ENCODE measurements at regions not wholly inside any gene's neighbourhood (a gene's known extent, or its start where the extent isn't known, plus 50 kb on each side); places are given as distances from the start of the nearest gene placed in this dataset.

GRCh38 chr9:117945286-117945685 lies 241.1 kb downstream of the TLR4 start:
- no peak for DNase-seq

- DNase-seq = no peak
Observed at GRCh38 chr9:117951127-117951526, 246.9 kb downstream of the TLR4 start.

GRCh38 chr9:117952581-117952980 lies 248.4 kb downstream of the TLR4 start:
- no peak for DNase-seq

GRCh38 chr9:117957267-117957666 lies 253.1 kb downstream of the TLR4 start:
- no peak for DNase-seq

- DNase-seq = no peak
Observed at GRCh38 chr9:117958726-117959125, 254.5 kb downstream of the TLR4 start.

- no peak for DNase-seq
Observed at GRCh38 chr9:117963493-117964090, 259.4 kb downstream of the TLR4 start.

GRCh38 chr9:117970276-117971050 lies 266.3 kb downstream of the TLR4 start:
- no peak for DNase-seq

- DNase-seq = no peak
Observed at GRCh38 chr9:117974108-117974507, 269.9 kb downstream of the TLR4 start.

- DNase-seq = no peak
Observed at GRCh38 chr9:117979914-117980313, 275.7 kb downstream of the TLR4 start.

- DNase-seq = no peak
Observed at GRCh38 chr9:117987945-117988344, 283.7 kb downstream of the TLR4 start.

GRCh38 chr9:117992006-117992405 lies 287.8 kb downstream of the TLR4 start:
- no peak for DNase-seq

GRCh38 chr9:118000581-118000980 lies 296.4 kb downstream of the TLR4 start:
- DNase-seq = no peak

- no peak for DNase-seq
Observed at GRCh38 chr9:118003240-118003639, 299.0 kb downstream of the TLR4 start.

- no peak for DNase-seq
Observed at GRCh38 chr9:118008246-118008645, 304.0 kb downstream of the TLR4 start.

GRCh38 chr9:118009614-118010013 lies 305.4 kb downstream of the TLR4 start:
- DNase-seq = no peak

GRCh38 chr9:118017607-118018122 lies 313.5 kb downstream of the TLR4 start:
- DNase-seq = no peak

GRCh38 chr9:118023644-118024043 lies 319.4 kb downstream of the TLR4 start:
- DNase-seq = no peak

GRCh38 chr9:118028225-118028624 lies 324.0 kb downstream of the TLR4 start:
- no peak for DNase-seq

GRCh38 chr9:118029425-118029824 lies 325.2 kb downstream of the TLR4 start:
- DNase-seq = no peak

GRCh38 chr9:118034701-118035100 lies 330.5 kb downstream of the TLR4 start:
- DNase-seq = no peak

GRCh38 chr9:118038713-118039112 lies 334.5 kb downstream of the TLR4 start:
- no peak for DNase-seq

GRCh38 chr9:118058227-118058626 lies 354.0 kb downstream of the TLR4 start:
- DNase-seq = no peak

- DNase-seq = no peak
Observed at GRCh38 chr9:118059484-118060278, 355.5 kb downstream of the TLR4 start.

- no peak for DNase-seq
Observed at GRCh38 chr9:118083161-118083560, 379.0 kb downstream of the TLR4 start.

All from central memory CD4-positive, alpha-beta T cell (primary cell).